ENCODE measurements at regions not wholly inside any gene's neighbourhood (a gene's known extent, or its start where the extent isn't known, plus 50 kb on each side); places are given as distances from the start of the nearest gene placed in this dataset.

- H3K27ac ChIP-seq: no peak overlapping the region
- no peak for TF ChIP-seq EZH2phosphoT487 (IDR thresholded peaks at IDR 0.05)
- TF ChIP-seq CTCF (IDR thresholded peaks at IDR 0.05): no peak
- TF ChIP-seq EZH2 (IDR thresholded peaks at IDR 0.05): no peak
- H3K27me3 ChIP-seq: no peaks in the 10 kb centered on the region
- H4K20me1 ChIP-seq (ENCODE audit: low read depth): no peaks in the 10 kb centered on the region
- Mint-ChIP-seq H3K4me1 (peaks cover 3% of the 10 kb centered on the region), H3K9me3 (no peaks in the 10 kb centered on the region), H3K36me3 (no peaks in the 10 kb centered on the region), H3K27me3 (ENCODE audit: insufficient read depth, low read depth) (no peaks in the 10 kb centered on the region), H3K4me3 (no peak overlapping the region), H3K27ac (no peak overlapping the region)
- DNase-seq (ENCODE audit: low spot score): no peak
- no peaks in the 10 kb centered on the region for H3K79me2 ChIP-seq (ENCODE audit: low read depth)
- H3K4me2 ChIP-seq: no peak overlapping the region
- H3K4me3 ChIP-seq: no peak overlapping the region
- H3K9me3 ChIP-seq (ENCODE audit: low read depth): no peaks in the 10 kb centered on the region
- H3F3A ChIP-seq (ENCODE audit: low read depth): no peaks in the 10 kb centered on the region
- H3K4me1 ChIP-seq: no peaks in the 10 kb centered on the region
- H2AFZ ChIP-seq (replicated peaks): no peak overlapping the region
- no peak overlapping the region for H3K9ac ChIP-seq
- H3K36me3 ChIP-seq: no peaks in the 10 kb centered on the region
These were observed 172.1 kb downstream of the RASEF start for GRCh38 chr9:82890865-82891264.

DNA sequence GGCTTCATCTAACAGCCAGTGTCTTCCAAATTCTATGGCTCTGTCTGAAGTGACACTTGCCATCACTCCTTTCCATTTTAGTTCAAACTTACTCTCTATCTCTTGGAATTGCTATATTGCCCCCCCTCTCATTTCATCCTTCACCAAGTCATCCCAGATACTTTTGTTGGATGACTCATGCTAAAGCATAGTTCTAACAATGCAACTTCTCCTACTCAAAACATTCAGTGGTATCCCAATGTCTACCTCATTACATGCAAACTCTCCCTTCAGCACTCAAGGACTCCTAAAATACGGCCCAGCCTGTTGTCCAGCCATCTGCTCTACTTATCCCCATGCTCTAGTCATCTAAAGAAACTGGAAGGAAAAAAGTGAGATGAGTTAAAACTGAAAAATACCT is 171.6 kb downstream of the RASEF start:
- DNase-seq (ENCODE audit: low spot score): no peak
- Mint-ChIP-seq H3K36me3 (no peaks in the 10 kb centered on the region), H3K9me3 (no peaks in the 10 kb centered on the region), H3K27me3 (ENCODE audit: insufficient read depth, low read depth) (no peaks in the 10 kb centered on the region), H3K27ac (no peak overlapping the region), H3K4me3 (no peak overlapping the region), H3K4me1 (peaks cover 3% of the 10 kb centered on the region)
- no peak overlapping the region for H3K4me2 ChIP-seq
- no peaks in the 10 kb centered on the region for H3K79me2 ChIP-seq (ENCODE audit: low read depth)
- H3K27ac ChIP-seq: no peak overlapping the region
- TF ChIP-seq EZH2 (IDR thresholded peaks at IDR 0.05) (no peak), EZH2phosphoT487 (IDR thresholded peaks at IDR 0.05) (no peak), CTCF (IDR thresholded peaks at IDR 0.05) (no peak)
- no peaks in the 10 kb centered on the region for H3K4me1 ChIP-seq
- no peaks in the 10 kb centered on the region for H3K27me3 ChIP-seq
- H4K20me1 ChIP-seq (ENCODE audit: low read depth): no peaks in the 10 kb centered on the region
- H3K9me3 ChIP-seq (ENCODE audit: low read depth): no peaks in the 10 kb centered on the region
- H3K9ac ChIP-seq: no peak overlapping the region
- no peak overlapping the region for H3K4me3 ChIP-seq
- no peaks in the 10 kb centered on the region for H3F3A ChIP-seq (ENCODE audit: low read depth)
- H3K36me3 ChIP-seq: no peaks in the 10 kb centered on the region
- H2AFZ ChIP-seq (replicated peaks): no peak overlapping the region

DNA sequence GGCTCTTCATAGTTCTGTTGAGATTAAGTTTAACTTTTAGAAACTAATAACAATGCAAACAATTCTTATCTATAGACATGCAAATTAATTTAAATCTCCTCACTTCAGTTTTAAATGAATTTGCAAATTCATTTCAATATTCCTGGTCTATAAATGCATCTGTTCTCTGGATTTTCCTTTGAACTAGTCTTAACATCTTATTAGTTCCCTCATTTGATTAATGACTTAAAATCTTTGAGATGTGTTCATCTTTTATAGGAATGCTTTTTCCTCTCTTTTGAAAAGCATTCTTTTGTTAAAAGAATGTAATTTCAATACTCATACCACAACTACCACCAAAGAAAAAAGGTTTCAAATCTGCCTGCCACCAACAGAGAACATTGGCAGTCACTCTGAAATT is 169.4 kb downstream of the RASEF start:
- H3K9me3 Mint-ChIP-seq: no peaks in the 10 kb centered on the region
- H3K9ac ChIP-seq: no peak overlapping the region
- H3K4me2 ChIP-seq: no peak overlapping the region
- H3K27ac ChIP-seq: no peak overlapping the region
- peaks cover 3% of the 10 kb centered on the region for H3K4me1 Mint-ChIP-seq
- TF ChIP-seq EZH2phosphoT487 (IDR thresholded peaks at IDR 0.05) (no peak), EZH2 (IDR thresholded peaks at IDR 0.05) (no peak), CTCF (IDR thresholded peaks at IDR 0.05) (no peak)
- no peaks in the 10 kb centered on the region for H3K36me3 Mint-ChIP-seq
- no peaks in the 10 kb centered on the region for H3K79me2 ChIP-seq (ENCODE audit: low read depth)
- H2AFZ ChIP-seq (replicated peaks): no peak overlapping the region
- no peak overlapping the region for H3K4me3 ChIP-seq
- H3K4me1 ChIP-seq: no peaks in the 10 kb centered on the region
- no peaks in the 10 kb centered on the region for H3K27me3 ChIP-seq
- no peak overlapping the region for H3K27ac Mint-ChIP-seq
- no peaks in the 10 kb centered on the region for H3K36me3 ChIP-seq
- H3K9me3 ChIP-seq (ENCODE audit: low read depth): no peaks in the 10 kb centered on the region
- H3F3A ChIP-seq (ENCODE audit: low read depth): no peaks in the 10 kb centered on the region
- H3K27me3 Mint-ChIP-seq (ENCODE audit: insufficient read depth, low read depth): no peaks in the 10 kb centered on the region
- no peaks in the 10 kb centered on the region for H4K20me1 ChIP-seq (ENCODE audit: low read depth)
- DNase-seq (ENCODE audit: low spot score): no peak
- no peak overlapping the region for H3K4me3 Mint-ChIP-seq

DNA sequence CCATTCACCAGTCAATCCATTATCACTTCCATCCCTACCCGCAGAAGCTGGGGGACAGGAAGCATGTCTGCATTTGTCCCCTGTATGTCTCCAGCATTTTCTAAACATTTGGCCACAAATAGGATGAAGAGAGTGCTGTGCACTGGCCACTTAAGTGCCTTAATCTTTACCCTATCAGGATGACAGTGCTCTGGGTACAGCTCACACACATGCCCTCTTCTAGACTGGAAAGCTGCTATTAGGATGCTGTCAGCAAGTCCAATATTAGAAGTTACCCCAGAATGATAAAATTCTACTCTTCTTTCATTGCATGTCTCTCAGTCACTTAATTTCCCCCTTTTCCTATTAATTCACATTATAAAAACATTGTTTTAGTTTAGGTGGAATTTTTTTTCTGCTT is 168.4 kb downstream of the RASEF start:
- H3K27ac Mint-ChIP-seq: no peak overlapping the region
- H2AFZ ChIP-seq (replicated peaks): no peak overlapping the region
- peaks cover 3% of the 10 kb centered on the region for H3K4me1 Mint-ChIP-seq
- H3K36me3 ChIP-seq: no peaks in the 10 kb centered on the region
- no peaks in the 10 kb centered on the region for H3K4me1 ChIP-seq
- H4K20me1 ChIP-seq (ENCODE audit: low read depth): no peaks in the 10 kb centered on the region
- no peaks in the 10 kb centered on the region for H3K9me3 ChIP-seq (ENCODE audit: low read depth)
- no peaks in the 10 kb centered on the region for H3F3A ChIP-seq (ENCODE audit: low read depth)
- H3K9me3 Mint-ChIP-seq: no peaks in the 10 kb centered on the region
- H3K4me3 ChIP-seq: no peak overlapping the region
- no peak for DNase-seq (ENCODE audit: low spot score)
- H3K27me3 Mint-ChIP-seq (ENCODE audit: insufficient read depth, low read depth): no peaks in the 10 kb centered on the region
- H3K79me2 ChIP-seq (ENCODE audit: low read depth): no peaks in the 10 kb centered on the region
- no peaks in the 10 kb centered on the region for H3K27me3 ChIP-seq
- TF ChIP-seq CTCF (IDR thresholded peaks at IDR 0.05): no peak
- TF ChIP-seq EZH2 (IDR thresholded peaks at IDR 0.05): no peak
- TF ChIP-seq EZH2phosphoT487 (IDR thresholded peaks at IDR 0.05): no peak
- H3K4me2 ChIP-seq: no peak overlapping the region
- no peaks in the 10 kb centered on the region for H3K36me3 Mint-ChIP-seq
- H3K27ac ChIP-seq: no peak overlapping the region
- no peak overlapping the region for H3K4me3 Mint-ChIP-seq
- H3K9ac ChIP-seq: no peak overlapping the region
